ENCODE measurements at regions not wholly inside any gene's neighbourhood (a gene's known extent, or its start where the extent isn't known, plus 50 kb on each side); places are given as distances from the start of the nearest gene placed in this dataset.
"Not testable (repeated sequence)": the region's sequence is repeated elsewhere in the genome, so short reads cannot be mapped to it uniquely, and the experiment has no call there.

- no peaks in the 10 kb centered on the region for H3K9me3 ChIP-seq (ENCODE audit: severe bottlenecking)
- TF ChIP-seq, protein P1, sequence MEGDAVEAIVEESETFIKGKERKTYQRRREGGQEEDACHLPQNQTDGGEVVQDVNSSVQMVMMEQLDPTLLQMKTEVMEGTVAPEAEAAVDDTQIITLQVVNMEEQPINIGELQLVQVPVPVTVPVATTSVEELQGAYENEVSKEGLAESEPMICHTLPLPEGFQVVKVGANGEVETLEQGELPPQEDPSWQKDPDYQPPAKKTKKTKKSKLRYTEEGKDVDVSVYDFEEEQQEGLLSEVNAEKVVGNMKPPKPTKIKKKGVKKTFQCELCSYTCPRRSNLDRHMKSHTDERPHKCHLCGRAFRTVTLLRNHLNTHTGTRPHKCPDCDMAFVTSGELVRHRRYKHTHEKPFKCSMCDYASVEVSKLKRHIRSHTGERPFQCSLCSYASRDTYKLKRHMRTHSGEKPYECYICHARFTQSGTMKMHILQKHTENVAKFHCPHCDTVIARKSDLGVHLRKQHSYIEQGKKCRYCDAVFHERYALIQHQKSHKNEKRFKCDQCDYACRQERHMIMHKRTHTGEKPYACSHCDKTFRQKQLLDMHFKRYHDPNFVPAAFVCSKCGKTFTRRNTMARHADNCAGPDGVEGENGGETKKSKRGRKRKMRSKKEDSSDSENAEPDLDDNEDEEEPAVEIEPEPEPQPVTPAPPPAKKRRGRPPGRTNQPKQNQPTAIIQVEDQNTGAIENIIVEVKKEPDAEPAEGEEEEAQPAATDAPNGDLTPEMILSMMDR (IDR thresholded peaks at IDR 0.05; ENCODE audit: low read depth, low read length) = no peak
- H3K4me3 ChIP-seq (ENCODE audit: low read depth, low read length) = no peak overlapping the region
- H3K27me3 ChIP-seq (ENCODE audit: insufficient read depth, low read depth, severe bottlenecking) = peaks cover 42% of the 10 kb centered on the region
- H3K27ac ChIP-seq = no peak overlapping the region
- no peaks in the 10 kb centered on the region for H3K36me3 ChIP-seq
- no peak for DNase-seq
These were observed 144.8 kb upstream of the FOXA2 start for GRCh38 chr20:22729180-22729579.

- H3K27ac ChIP-seq = no peak overlapping the region
These were observed 145.4 kb upstream of the FOXA2 start for GRCh38 chr20:22729616-22730236.

GRCh38 chr20:22732751-22733150 is 148.4 kb upstream of the FOXA2 start:
- H3K27me3 ChIP-seq (ENCODE audit: insufficient read depth, low read depth, severe bottlenecking) = peaks cover 20% of the 10 kb centered on the region
- H3K9me3 ChIP-seq (ENCODE audit: severe bottlenecking) = no peaks in the 10 kb centered on the region
- TF ChIP-seq, protein P1 (IDR thresholded peaks at IDR 0.05; ENCODE audit: low read depth, low read length) = 0 out of 2 replicates have a peak, but pooled peaks have one; percentile 19
- no peaks in the 10 kb centered on the region for H3K36me3 ChIP-seq
- no peak overlapping the region for H3K27ac ChIP-seq
- peak; percentile 9 for DNase-seq
- H3K4me3 ChIP-seq (ENCODE audit: low read depth, low read length) = no peak overlapping the region

More at GRCh38 chr20:22729616-22730236, 145.4 kb upstream of the FOXA2 start:
- H3K9me3 ChIP-seq (ENCODE audit: severe bottlenecking) = no peaks in the 10 kb centered on the region
- H3K27me3 ChIP-seq (ENCODE audit: insufficient read depth, low read depth, severe bottlenecking) = peaks cover 38% of the 10 kb centered on the region
- H3K36me3 ChIP-seq = no peaks in the 10 kb centered on the region
- DNase-seq = no peak
- H3K4me3 ChIP-seq (ENCODE audit: low read depth, low read length) = no peak overlapping the region
- TF ChIP-seq, protein P1 (IDR thresholded peaks at IDR 0.05; ENCODE audit: low read depth, low read length) = no peak

DNA sequence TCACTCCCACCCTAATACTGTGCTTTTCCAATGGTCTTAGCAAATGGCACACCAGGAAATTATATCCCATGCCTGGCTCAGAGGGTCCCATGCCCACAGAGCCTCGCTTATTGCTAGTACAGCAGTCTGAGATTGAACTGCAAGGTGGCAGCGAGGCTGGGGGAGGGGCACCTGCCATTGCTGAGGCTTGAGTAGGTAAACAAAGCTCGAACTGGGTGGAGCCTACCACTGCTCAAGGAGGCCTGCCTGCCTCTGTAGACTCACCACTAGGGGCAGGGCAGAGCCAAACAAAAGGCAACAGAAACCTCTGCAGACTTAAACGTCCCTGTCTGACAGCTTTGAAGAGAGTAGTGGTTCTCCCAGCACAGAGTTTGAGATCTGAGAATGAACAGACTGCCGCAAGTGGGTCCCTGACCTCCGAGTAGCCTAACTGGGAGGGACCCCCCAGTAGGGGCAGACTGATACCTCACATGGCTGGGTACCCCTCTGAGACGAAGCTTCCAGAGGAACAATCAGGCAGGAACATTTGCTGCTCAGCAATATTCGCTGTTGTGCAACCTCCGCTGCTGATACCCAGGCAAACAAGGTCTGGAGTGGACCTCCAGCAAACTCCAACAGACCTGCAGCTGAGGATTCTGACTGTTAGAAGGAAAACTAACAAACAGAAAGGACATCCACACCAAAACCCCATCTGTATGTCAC is 150.7 kb upstream of the FOXA2 start:
- TF ChIP-seq, protein P1 (IDR thresholded peaks at IDR 0.05; ENCODE audit: low read depth, low read length) = peak; percentile 34; the same call in 1 of the 2 replicates
- not testable (repeated sequence) for H3K36me3 ChIP-seq; H3K9me3 ChIP-seq (ENCODE audit: severe bottlenecking); H3K27ac ChIP-seq; H3K4me3 ChIP-seq (ENCODE audit: low read depth, low read length)
- DNase-seq = peak; percentile 16
- peaks cover 18% of the 10 kb centered on the region for H3K27me3 ChIP-seq (ENCODE audit: insufficient read depth, low read depth, severe bottlenecking)

- TF ChIP-seq, protein P1 (IDR thresholded peaks at IDR 0.05; ENCODE audit: low read depth, low read length) = no peak
- DNase-seq = no peak
- Histone ChIP-seq H3K9me3 (ENCODE audit: severe bottlenecking) (no peaks in the 10 kb centered on the region), H3K36me3 (no peaks in the 10 kb centered on the region), H3K27ac (no peak overlapping the region), H3K4me3 (ENCODE audit: low read depth, low read length) (no peak overlapping the region), H3K27me3 (ENCODE audit: insufficient read depth, low read depth, severe bottlenecking) (peaks cover 15% of the 10 kb centered on the region)
These were observed 156.5 kb upstream of the FOXA2 start for GRCh38 chr20:22740829-22741228.

All from WERI-Rb-1 (cell line).